ENCODE measurements at regions not wholly inside any gene's neighbourhood (a gene's known extent, or its start where the extent isn't known, plus 50 kb on each side); places are given as distances from the start of the nearest gene placed in this dataset.

- no peak for TF ChIP-seq POLR2AphosphoS5 (IDR thresholded peaks at IDR 0.05)
- TF ChIP-seq CTCF (IDR thresholded peaks at IDR 0.05): no peak
Measured at GRCh38 chr2:152280780-152281179, 54.2 kb upstream of the FMNL2 start.

All from upper lobe of left lung (tissue), 4 donors.